DND-41 (cell line): ENCODE measurements at regions not wholly inside any gene's neighbourhood (a gene's known extent, or its start where the extent isn't known, plus 50 kb on each side); places are given as distances from the start of the nearest gene placed in this dataset.

ENCODE experiments used
- EZH2 ChIP-seq: IDR thresholded peaks from 3 replicates; pipeline ENCODE4 v1.6.1; 2012; ENCODE audit warnings: borderline replicate concordance, low read depth, mild to moderate bottlenecking, moderate library complexity, low read length, inconsistent platforms; ENCODE audit not compliant: severe bottlenecking
- TF ChIP-seq, protein P1 (sequence below): IDR thresholded peaks from 2 replicates; pipeline ENCODE4 v1.5.1; 2012; ENCODE audit warnings: borderline replicate concordance, low read length, moderate library complexity, mild to moderate bottlenecking; ENCODE audit not compliant: poor library complexity, severe bottlenecking; ENCODE audit errors: extremely low read depth

DNA sequence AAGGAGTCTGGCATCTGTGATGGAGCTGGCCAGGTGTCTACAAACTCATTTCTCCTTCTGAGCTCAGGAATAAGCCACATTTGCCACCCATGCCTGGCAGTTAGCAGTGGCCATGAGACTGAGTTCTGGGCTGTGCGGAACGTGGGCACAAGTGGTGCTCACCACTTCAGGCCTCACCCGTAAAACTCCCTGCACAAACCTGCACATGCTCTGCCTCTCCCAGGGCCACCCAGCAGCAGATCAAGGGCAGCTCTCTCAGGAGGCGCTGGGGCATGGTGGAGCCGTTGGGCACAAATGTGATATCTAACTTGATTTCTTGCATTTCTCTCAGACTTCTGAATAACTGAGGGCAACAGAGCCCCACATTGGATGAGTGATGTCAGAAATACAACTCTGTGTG is 269.5 kb downstream of the HIVEP2 start:
- TF ChIP-seq, protein P1, sequence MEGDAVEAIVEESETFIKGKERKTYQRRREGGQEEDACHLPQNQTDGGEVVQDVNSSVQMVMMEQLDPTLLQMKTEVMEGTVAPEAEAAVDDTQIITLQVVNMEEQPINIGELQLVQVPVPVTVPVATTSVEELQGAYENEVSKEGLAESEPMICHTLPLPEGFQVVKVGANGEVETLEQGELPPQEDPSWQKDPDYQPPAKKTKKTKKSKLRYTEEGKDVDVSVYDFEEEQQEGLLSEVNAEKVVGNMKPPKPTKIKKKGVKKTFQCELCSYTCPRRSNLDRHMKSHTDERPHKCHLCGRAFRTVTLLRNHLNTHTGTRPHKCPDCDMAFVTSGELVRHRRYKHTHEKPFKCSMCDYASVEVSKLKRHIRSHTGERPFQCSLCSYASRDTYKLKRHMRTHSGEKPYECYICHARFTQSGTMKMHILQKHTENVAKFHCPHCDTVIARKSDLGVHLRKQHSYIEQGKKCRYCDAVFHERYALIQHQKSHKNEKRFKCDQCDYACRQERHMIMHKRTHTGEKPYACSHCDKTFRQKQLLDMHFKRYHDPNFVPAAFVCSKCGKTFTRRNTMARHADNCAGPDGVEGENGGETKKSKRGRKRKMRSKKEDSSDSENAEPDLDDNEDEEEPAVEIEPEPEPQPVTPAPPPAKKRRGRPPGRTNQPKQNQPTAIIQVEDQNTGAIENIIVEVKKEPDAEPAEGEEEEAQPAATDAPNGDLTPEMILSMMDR: no peak
- TF ChIP-seq EZH2: no peak
